ENCODE measurements at regions not wholly inside any gene's neighbourhood (a gene's known extent, or its start where the extent isn't known, plus 50 kb on each side); places are given as distances from the start of the nearest gene placed in this dataset.

DNA sequence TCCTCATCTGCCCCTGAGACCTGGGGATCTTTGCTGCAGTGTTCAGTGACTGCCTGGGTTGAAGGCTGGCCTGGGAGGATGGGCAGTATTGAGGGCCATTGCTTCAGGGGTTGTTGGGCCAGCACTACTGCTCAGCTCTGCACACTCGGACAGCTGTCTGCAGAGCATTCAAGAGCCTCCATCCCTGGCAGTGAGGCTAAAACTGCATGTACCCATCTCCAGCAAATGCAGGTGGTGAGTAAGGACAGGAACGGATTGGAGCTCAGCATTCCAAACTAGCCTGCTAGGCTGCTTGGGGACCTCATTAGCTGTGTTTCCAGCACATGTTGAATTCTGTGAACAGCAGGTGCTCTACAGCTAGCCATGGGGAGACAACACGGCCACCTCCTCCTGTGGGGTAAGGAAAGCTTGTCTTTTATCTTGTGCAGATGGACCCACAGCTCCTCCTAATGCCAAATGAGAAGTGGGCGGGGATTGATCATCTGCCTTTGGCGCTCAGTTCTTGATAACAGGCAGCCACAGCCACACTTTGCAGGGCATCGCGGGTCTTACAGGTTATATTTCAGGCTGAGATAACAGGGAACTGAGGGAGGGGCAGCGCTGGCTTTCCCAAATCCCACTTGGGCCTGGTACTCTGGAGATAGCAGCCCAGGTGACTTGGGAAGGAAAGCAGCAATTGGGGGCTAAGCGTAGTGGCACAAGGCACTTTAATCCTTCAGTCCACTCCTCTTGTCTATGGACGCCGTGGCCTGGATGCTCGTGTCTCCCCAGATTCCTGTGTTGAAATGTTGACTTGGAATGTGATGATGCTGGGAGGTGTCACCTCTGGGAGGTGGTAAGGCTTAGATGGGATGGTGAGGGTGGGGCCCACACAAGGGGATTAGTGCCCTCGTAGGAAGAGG is 254.5 kb upstream of the B3GAT1 start:
- intact Hi-C loops (cut with micrococcal nuclease): no loop called here
- H3K27me3 Mint-ChIP-seq (ENCODE audit: insufficient read depth): peaks cover 3% of the 10 kb centered on the region
- no peaks in the 10 kb centered on the region for H3K4me1 Mint-ChIP-seq (ENCODE audit: low read depth)
- no peak for DNase-seq (ENCODE audit: low spot score)
- H3K27ac Mint-ChIP-seq: no peak overlapping the region
- no peak overlapping the region for H3K4me3 Mint-ChIP-seq
- peaks cover 3% of the 10 kb centered on the region for H3K9me3 Mint-ChIP-seq
- no peaks in the 10 kb centered on the region for H3K36me3 Mint-ChIP-seq (ENCODE audit: low read depth)

DNA sequence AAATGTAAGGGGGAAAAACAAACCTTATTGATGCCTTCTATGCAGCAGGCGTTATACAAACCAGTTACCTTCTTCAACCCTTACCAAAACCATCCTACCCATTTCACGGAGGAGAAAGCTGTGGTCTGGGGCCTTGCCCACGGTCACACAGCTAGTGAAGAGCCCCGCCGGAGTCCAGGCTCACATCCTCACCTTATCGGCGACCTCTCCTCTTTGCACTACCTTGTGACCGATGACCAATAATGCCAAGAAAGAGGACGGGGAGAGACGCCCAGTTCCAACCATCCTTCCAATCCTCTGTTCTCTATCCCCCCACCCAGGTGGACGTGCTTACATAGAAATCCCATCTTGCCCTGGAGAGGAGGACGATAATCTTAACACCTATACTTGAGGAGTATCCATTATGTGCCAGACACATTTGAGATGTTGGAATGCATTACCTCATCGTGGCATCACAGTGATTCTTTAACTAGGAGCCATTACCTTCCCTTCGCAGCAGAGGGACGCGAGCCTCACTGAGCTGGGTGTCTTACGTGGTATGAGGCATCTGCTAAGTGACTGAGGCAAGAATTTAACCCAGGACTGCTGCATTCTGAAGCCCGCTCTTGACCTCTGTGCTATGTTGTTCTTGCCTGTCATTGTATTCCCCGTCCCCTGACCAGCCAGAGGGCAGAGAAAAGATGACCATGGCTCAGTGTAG is 253.7 kb upstream of the B3GAT1 start:
- intact Hi-C loops (cut with micrococcal nuclease): no loop called here

DNA sequence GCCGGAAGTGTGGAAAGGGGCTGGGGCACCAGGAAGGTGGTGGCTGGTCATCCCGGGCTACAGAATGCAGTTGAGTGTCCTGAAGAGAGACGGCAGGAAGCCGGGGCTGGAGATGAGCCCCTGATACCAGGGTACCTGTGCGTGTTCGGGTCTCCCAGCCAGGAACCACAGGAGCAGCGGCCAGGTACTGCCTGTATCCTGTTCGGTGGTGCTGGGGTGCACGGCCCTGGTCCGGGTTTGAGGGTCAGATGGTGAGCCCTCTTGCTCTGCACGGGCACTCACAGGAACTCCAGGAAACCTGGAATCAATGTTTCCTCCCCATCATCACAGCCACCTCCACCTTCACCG is 253.1 kb upstream of the B3GAT1 start:
- no peak for DNase-seq (ENCODE audit: low spot score)
- Mint-ChIP-seq H3K4me1 (ENCODE audit: low read depth) (no peaks in the 10 kb centered on the region), H3K9me3 (peaks cover 11% of the 10 kb centered on the region), H3K27me3 (ENCODE audit: insufficient read depth) (no peaks in the 10 kb centered on the region), H3K4me3 (no peak overlapping the region), H3K36me3 (ENCODE audit: low read depth) (no peaks in the 10 kb centered on the region), H3K27ac (no peak overlapping the region)
- intact Hi-C loops (cut with micrococcal nuclease): no loop called here

More for the DNA sequence above, 253.7 kb upstream of the B3GAT1 start:
- Mint-ChIP-seq H3K9me3 (peaks cover 6% of the 10 kb centered on the region), H3K4me3 (no peak overlapping the region), H3K36me3 (ENCODE audit: low read depth) (no peaks in the 10 kb centered on the region), H3K27ac (no peak overlapping the region), H3K27me3 (ENCODE audit: insufficient read depth) (no peaks in the 10 kb centered on the region), H3K4me1 (ENCODE audit: low read depth) (no peaks in the 10 kb centered on the region)
- no peak for DNase-seq (ENCODE audit: low spot score)

DNA sequence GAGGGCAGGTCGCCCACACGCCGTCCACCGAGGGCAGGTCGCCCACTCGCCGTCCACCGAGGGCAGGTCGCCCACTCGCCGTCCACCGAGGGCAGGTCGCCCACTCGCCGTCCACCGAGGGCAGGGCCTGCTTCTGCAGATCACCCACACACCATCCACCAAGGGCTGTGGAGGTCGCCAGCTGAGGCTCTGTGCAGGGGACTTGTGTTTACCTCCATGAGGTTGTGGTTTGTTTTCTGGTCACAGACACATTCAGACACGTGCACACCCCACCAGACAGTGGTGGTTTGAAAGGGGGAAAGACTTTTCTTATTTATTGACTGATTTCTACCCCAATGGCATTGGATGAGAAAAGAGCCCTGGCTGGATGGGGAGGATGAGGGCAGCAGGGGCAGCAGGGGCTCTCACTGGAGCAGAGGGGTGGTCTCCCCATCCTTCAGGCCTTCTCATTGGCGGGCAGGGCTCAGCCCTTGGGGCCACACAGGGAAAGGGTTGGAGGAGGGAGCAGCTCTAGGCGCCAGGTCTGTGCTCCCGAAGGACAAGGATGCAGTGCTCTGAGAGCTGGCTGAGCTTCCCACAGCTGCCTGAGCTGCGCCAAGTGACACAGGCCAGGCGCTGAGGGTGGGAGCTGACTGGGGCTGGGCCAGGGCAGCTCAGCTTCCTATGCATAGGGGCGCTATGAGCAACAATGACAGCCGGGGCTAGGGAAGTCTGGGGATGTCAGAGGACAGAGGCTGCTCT is 252.6 kb upstream of the B3GAT1 start:
- Mint-ChIP-seq H3K27me3 (ENCODE audit: insufficient read depth) (no peaks in the 10 kb centered on the region), H3K4me3 (no peak overlapping the region), H3K4me1 (ENCODE audit: low read depth) (no peaks in the 10 kb centered on the region), H3K36me3 (ENCODE audit: low read depth) (no peaks in the 10 kb centered on the region), H3K27ac (no peak overlapping the region), H3K9me3 (peaks cover 14% of the 10 kb centered on the region)
- no peak for DNase-seq (ENCODE audit: low spot score)
- intact Hi-C loops (cut with micrococcal nuclease): no loop called here

DNA sequence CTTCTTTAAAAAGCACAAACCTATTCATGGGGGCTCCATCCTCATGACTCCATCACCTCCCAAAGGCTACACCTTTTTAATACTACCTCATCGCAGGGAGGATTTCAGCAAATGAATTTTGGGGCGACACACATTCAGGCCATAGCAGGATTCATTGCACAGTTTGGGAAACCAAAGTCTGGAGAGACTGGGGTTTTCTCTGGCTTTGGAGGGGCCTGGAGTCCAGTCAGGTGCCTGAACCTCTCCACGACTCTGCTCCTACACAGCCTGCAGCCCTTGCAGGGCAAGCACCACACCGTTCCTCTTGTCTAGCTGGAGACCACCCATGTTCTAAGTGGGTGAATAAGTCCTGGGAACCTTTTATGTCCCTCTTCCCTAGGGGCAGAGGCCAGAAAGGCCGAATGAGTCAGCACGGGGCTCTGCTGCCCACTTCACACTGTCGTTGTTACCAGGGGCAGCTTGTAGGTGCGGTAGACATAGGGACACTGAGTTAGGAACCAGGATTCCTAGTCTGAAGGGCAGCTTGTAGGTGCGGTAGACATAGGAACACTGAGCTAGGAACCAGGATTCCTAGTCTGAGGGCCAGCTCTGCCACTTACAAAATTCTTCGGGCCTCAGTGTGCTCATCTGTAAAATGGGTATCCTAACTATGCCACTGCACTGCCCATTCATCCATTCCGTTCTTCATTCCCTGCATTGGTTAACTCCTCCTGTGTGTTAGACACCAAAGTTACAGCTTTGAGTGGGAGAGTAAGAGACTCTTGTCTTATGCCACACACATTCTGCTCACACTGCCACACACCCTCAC is 251.7 kb upstream of the B3GAT1 start:
- intact Hi-C loops (cut with micrococcal nuclease): no loop called here
- Mint-ChIP-seq H3K27me3 (ENCODE audit: insufficient read depth) (no peaks in the 10 kb centered on the region), H3K36me3 (ENCODE audit: low read depth) (no peaks in the 10 kb centered on the region), H3K9me3 (peaks cover 14% of the 10 kb centered on the region), H3K27ac (no peak overlapping the region), H3K4me1 (ENCODE audit: low read depth) (no peaks in the 10 kb centered on the region), H3K4me3 (no peak overlapping the region)
- DNase-seq (ENCODE audit: low spot score): no peak

DNA sequence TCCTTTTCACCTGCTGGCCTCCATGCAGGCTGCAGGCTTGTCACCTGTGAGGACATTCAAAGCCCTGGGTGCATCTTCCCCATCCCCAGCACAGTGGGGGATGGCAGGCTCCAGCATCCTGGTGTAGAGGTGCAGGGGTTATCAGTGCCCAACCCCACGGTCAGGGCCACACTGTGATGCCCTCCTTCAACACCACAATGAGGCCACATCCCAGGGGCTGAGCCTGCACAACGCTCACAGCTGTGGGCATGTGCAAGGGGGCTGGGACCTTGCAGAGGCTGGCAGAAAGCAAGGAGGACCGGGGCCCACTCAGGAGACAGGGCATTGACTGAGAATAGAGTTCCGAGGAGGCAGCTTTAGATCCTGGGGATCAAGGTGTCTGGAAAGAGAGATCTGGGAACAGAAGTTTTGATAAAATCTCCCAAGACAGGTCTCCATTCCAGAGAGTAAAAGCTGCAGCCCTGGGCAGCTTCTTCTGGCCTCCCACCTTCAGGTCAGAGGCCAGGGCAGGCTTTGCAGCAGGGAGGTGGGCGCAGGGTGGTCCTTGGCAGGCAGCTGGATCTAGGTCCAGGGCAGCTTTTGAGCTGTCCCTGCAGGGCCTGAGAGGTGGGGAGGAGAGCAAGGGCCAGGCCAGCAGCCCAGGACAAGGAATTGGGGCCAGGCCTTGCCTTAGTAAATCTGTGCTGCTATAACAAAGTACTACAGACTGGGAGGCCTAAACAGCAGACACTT is 250.8 kb upstream of the B3GAT1 start:
- intact Hi-C loops (cut with micrococcal nuclease): no loop called here
- peaks cover 14% of the 10 kb centered on the region for H3K9me3 Mint-ChIP-seq
- no peaks in the 10 kb centered on the region for H3K4me1 Mint-ChIP-seq (ENCODE audit: low read depth)
- no peak overlapping the region for H3K27ac Mint-ChIP-seq
- no peaks in the 10 kb centered on the region for H3K36me3 Mint-ChIP-seq (ENCODE audit: low read depth)
- no peak for DNase-seq (ENCODE audit: low spot score)
- H3K27me3 Mint-ChIP-seq (ENCODE audit: insufficient read depth): no peaks in the 10 kb centered on the region
- H3K4me3 Mint-ChIP-seq: no peak overlapping the region

DNA sequence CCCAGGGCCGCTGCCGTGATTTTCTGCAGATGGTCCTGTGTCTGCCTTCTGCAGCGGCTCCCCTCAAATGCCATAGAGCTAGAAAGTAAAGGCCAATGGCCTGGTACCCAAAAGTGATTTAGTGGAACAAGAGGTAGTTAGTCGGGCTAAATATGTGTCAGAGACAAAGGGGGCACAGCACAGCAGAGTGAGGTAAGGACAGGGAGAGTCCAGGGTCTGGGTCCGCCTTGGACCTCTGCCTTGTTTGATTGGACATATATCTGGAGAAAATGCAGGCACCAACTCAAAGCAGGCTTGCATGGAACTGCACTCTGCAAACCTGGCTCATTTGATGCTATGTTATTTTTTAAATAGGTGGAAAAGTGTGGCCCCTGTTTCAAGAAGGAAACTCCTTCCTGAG is 249.6 kb upstream of the B3GAT1 start:
- Mint-ChIP-seq H3K9me3 (peaks cover 14% of the 10 kb centered on the region), H3K36me3 (ENCODE audit: low read depth) (no peaks in the 10 kb centered on the region)
- DNase-seq (ENCODE audit: low spot score): no peak

DNA sequence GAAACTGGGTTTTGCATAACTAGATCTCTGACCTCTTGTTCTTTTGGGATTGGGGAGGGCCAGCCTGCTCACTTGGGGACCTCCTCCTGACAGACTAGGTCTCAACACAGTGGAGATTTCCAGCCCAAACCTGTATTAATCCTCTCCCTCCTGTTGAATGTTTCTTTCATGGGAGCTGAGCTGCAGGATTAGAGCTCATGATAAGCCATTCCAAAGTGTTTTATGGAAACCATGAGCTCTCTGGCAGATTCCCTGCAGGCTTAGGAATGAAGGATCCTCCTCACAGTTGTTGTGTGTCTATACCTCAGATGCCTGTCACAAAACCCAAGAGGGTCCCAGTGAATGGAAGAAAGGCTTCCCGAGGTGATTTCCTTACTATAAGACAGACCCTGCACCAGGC is 248.4 kb upstream of the B3GAT1 start:
- no peak overlapping the region for H3K4me3 Mint-ChIP-seq

More for the DNA sequence above, 249.6 kb upstream of the B3GAT1 start:
- Mint-ChIP-seq H3K27me3 (ENCODE audit: insufficient read depth) (no peaks in the 10 kb centered on the region), H3K27ac (no peak overlapping the region), H3K4me1 (ENCODE audit: low read depth) (no peaks in the 10 kb centered on the region), H3K4me3 (no peak overlapping the region)
- intact Hi-C loops (cut with micrococcal nuclease): no loop called here

DNA sequence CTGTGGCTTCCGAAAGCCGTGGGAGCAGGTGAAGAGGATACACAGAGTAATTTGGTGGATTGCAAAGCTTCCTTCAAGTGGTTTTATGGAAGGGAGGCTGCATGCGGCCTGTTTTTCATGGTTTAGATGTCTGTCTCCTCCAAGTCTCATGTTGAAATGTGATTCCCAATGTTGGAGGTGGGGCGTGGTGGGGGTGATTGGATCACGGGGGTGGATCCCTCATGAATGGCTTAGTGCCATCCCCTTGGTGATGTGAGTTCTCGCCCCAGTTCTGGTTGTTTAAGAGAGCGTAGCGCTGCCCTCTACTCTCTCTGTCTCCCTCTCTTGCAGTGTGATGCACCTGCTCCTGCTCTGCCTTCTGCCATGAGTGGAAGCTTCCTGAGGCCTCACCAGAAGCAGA is 247.8 kb upstream of the B3GAT1 start:
- intact Hi-C loops (cut with micrococcal nuclease): no loop called here
- Mint-ChIP-seq H3K27me3 (ENCODE audit: insufficient read depth) (no peaks in the 10 kb centered on the region), H3K4me3 (no peak overlapping the region), H3K9me3 (peaks cover 19% of the 10 kb centered on the region), H3K4me1 (ENCODE audit: low read depth) (peaks cover 3% of the 10 kb centered on the region), H3K36me3 (ENCODE audit: low read depth) (no peaks in the 10 kb centered on the region), H3K27ac (no peak overlapping the region)
- no peak for DNase-seq (ENCODE audit: low spot score)

More for the DNA sequence above, 248.4 kb upstream of the B3GAT1 start:
- Mint-ChIP-seq H3K27me3 (ENCODE audit: insufficient read depth) (no peaks in the 10 kb centered on the region), H3K9me3 (peaks cover 19% of the 10 kb centered on the region), H3K4me1 (ENCODE audit: low read depth) (no peaks in the 10 kb centered on the region), H3K36me3 (ENCODE audit: low read depth) (no peaks in the 10 kb centered on the region), H3K27ac (no peak overlapping the region)
- no peak for DNase-seq (ENCODE audit: low spot score)
- intact Hi-C loops (cut with micrococcal nuclease): no loop called here

DNA sequence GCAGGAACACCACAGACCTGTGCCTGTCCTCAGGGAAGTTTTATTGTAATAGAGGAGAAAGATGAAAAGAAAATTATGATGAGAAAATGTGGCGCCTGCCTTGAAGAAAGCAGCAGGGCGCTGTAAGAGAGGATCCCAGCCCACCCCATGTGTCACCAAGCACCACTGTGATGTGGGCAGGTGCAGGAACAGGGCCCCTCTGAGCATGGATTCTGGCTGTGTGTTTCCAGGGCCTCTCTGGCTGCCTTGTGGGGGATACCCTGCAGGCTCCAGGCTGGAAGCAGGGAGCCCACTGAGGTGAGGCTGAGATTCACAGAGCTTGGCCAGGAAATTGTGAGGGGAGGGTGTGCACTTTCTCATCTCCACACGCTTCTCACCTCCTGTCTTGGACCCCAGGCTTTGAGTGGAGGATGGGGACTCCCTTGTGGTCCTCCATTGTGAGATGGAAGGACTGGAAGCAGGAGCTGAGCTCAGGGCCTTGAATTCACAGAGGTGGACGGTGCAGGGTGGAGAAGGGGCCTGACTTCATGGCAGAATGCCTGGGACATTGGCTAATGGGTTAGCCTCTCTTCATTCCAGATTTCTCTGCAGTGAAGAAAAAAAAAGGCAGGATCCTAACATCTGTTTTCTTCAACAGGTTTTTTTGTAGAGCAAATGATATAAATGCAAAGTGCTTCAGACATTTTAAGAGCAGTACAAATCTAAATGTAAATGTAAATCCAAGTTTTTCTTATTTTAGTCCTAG is 246.6 kb upstream of the B3GAT1 start:
- Mint-ChIP-seq H3K36me3 (ENCODE audit: low read depth) (no peaks in the 10 kb centered on the region), H3K4me3 (no peak overlapping the region), H3K27me3 (ENCODE audit: insufficient read depth) (no peaks in the 10 kb centered on the region), H3K4me1 (ENCODE audit: low read depth) (peaks cover 12% of the 10 kb centered on the region), H3K9me3 (peaks cover 23% of the 10 kb centered on the region), H3K27ac (no peak overlapping the region)
- intact Hi-C loops (cut with micrococcal nuclease): no loop called here
- DNase-seq (ENCODE audit: low spot score): no peak

DNA sequence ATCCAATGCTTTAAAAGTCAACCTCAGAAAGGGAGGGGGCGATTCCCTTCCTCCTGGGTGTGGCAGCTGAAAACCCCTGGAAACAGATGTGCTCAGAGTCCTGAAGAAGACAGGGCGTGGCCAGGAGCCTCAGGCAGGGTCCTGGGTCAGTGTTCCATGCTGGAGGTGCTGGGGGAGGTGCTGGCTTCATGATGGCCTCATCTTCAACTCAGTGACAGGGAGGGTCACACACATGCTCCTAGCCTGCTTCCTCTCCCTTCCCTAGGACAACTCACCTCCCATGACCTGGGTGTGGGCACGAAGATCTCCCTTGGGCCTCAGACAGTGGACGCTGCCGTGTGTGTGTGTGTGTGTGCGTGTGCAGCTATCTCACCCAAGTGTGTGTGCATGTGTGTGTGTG is 245.6 kb upstream of the B3GAT1 start:
- H3K27me3 Mint-ChIP-seq (ENCODE audit: insufficient read depth): peaks cover 3% of the 10 kb centered on the region
- peaks cover 12% of the 10 kb centered on the region for H3K4me1 Mint-ChIP-seq (ENCODE audit: low read depth)
- H3K9me3 Mint-ChIP-seq: peaks cover 23% of the 10 kb centered on the region
- H3K4me3 Mint-ChIP-seq: no peak overlapping the region
- H3K27ac Mint-ChIP-seq: no peak overlapping the region
- no peaks in the 10 kb centered on the region for H3K36me3 Mint-ChIP-seq (ENCODE audit: low read depth)
- DNase-seq (ENCODE audit: low spot score): no peak
- intact Hi-C loops (cut with micrococcal nuclease): no loop called here
